ENCODE measurements at regions not wholly inside any gene's neighbourhood (a gene's known extent, or its start where the extent isn't known, plus 50 kb on each side); places are given as distances from the start of the nearest gene placed in this dataset.

GRCh38 chr4:132396636-132397035, 752.5 kb upstream of the PCDH10 start (continued):
- no peak for TF ChIP-seq ZBTB33 (IDR thresholded peaks at IDR 0.05)
- TF ChIP-seq HNF4G (IDR thresholded peaks at IDR 0.05): no peak
- no peak for TF ChIP-seq RAD21 (IDR thresholded peaks at IDR 0.05)
- no peak for TF ChIP-seq MAX (IDR thresholded peaks at IDR 0.05)
- TF ChIP-seq SP1 (IDR thresholded peaks at IDR 0.05): no peak

GRCh38 chr4:132417220-132417619, 731.9 kb upstream of the PCDH10 start:
- H3K9ac ChIP-seq (ENCODE audit: low read depth in 1 of 2, low read length in 2 of 2): no peak overlapping the region
- H3K4me1 ChIP-seq (ENCODE audit: control insufficient read depth in 4 of 4, insufficient read depth in 4 of 4, low read length in 3 of 4): no peaks in the 10 kb centered on the region
- DNase-seq (ENCODE audit: low spot score): no peak
- no peak for TF ChIP-seq HNF4G (IDR thresholded peaks at IDR 0.05)
- no peak for TF ChIP-seq YY1 (IDR thresholded peaks at IDR 0.05)
- TF ChIP-seq JUND (IDR thresholded peaks at IDR 0.05): no peak
- no peak for TF ChIP-seq ZBTB33 (IDR thresholded peaks at IDR 0.05)
- TF ChIP-seq TAF1 (conservative IDR thresholded peaks at IDR 0.05): no peak
- no peak for TF ChIP-seq NR2F2 (IDR thresholded peaks at IDR 0.05)
- no peak for TF ChIP-seq GABPA (IDR thresholded peaks at IDR 0.05 in 1 of 2, conservative IDR thresholded peaks at IDR 0.05 in 1 of 2)
- no peaks in the 10 kb centered on the region for H3K36me3 ChIP-seq (ENCODE audit: control insufficient read depth in 4 of 4, insufficient read depth in 3 of 4, low read depth in 1 of 4, low read length in 3 of 4)
- H3K27me3 ChIP-seq (ENCODE audit: control insufficient read depth in 4 of 4, insufficient read depth in 4 of 4, low read length in 3 of 4): no peaks in the 10 kb centered on the region
- no peak overlapping the region for H3K4me3 ChIP-seq (ENCODE audit: low read depth in 1 of 3, low read length in 3 of 3)
- no peak overlapping the region for H3K27ac ChIP-seq (ENCODE audit: low read depth in 1 of 2, low read length in 2 of 2)
- H3K9me3 ChIP-seq (ENCODE audit: control insufficient read depth in 4 of 4, low read length in 3 of 4): peaks cover 0 to 2% (median 0%) of the 10 kb centered on the region in 4 donors
- WGBS: 63% methylated on average over 3 of the region's 3 CpGs

- no peak for TF ChIP-seq RXRA (IDR thresholded peaks at IDR 0.05)
- no peak for TF ChIP-seq HNF4G (IDR thresholded peaks at IDR 0.05)
- TF ChIP-seq SP1 (IDR thresholded peaks at IDR 0.05): no peak
- TF ChIP-seq CTCF (IDR thresholded peaks at IDR 0.05; ENCODE audit: low read depth, low read length, missing input control): no peak
- no peak for TF ChIP-seq FOXA2 (IDR thresholded peaks at IDR 0.05)
- no peak for TF ChIP-seq ZBTB33 (IDR thresholded peaks at IDR 0.05)
- no peak for TF ChIP-seq RAD21 (IDR thresholded peaks at IDR 0.05)
- no peak for TF ChIP-seq YY1 (IDR thresholded peaks at IDR 0.05)
- no peak for TF ChIP-seq REST (IDR thresholded peaks at IDR 0.05)
- TF ChIP-seq JUND (IDR thresholded peaks at IDR 0.05): no peak
- TF ChIP-seq ATF3 (IDR thresholded peaks at IDR 0.05): no peak
- TF ChIP-seq TAF1 (conservative IDR thresholded peaks at IDR 0.05): no peak
- no peak for TF ChIP-seq MAX (IDR thresholded peaks at IDR 0.05)
- TF ChIP-seq EGR1 (IDR thresholded peaks at IDR 0.05; ENCODE audit: low read depth in 2 of 2): no peak
- TF ChIP-seq GABPA (IDR thresholded peaks at IDR 0.05 in 1 of 2, conservative IDR thresholded peaks at IDR 0.05 in 1 of 2): no peak
- Histone ChIP-seq H3K27me3 (ENCODE audit: control insufficient read depth in 4 of 4, insufficient read depth in 4 of 4, low read length in 3 of 4) (no peaks in the 10 kb centered on the region), H3K27ac (ENCODE audit: low read depth in 1 of 2, low read length in 2 of 2) (no peak overlapping the region), H3K36me3 (ENCODE audit: control insufficient read depth in 4 of 4, insufficient read depth in 3 of 4, low read depth in 1 of 4, low read length in 3 of 4) (no peaks in the 10 kb centered on the region), H3K9me3 (ENCODE audit: control insufficient read depth in 4 of 4, low read length in 3 of 4) (no peaks in the 10 kb centered on the region), H3K4me1 (ENCODE audit: control insufficient read depth in 4 of 4, insufficient read depth in 4 of 4, low read length in 3 of 4) (no peaks in the 10 kb centered on the region), H3K9ac (ENCODE audit: low read depth in 1 of 2, low read length in 2 of 2) (no peak overlapping the region), H3K4me3 (ENCODE audit: low read depth in 1 of 3, low read length in 3 of 3) (no peak overlapping the region)
- WGBS: 67% methylated on average over 3 of the region's 3 CpGs
- DNase-seq (ENCODE audit: low spot score): no peak
Measured at GRCh38 chr4:132427125-132427524, 722.0 kb upstream of the PCDH10 start.

Data from liver (tissue), 8 donors.